Fibroblast of skin of scalp (primary cell): ENCODE measurements at regions not wholly inside any gene's neighbourhood (a gene's known extent, or its start where the extent isn't known, plus 50 kb on each side); places are given as distances from the start of the nearest gene placed in this dataset.

Experiments used
- DNase-seq: peaks from one replicate; pipeline ENCODE4 v3.0.0-alpha.2; 2013

DNA sequence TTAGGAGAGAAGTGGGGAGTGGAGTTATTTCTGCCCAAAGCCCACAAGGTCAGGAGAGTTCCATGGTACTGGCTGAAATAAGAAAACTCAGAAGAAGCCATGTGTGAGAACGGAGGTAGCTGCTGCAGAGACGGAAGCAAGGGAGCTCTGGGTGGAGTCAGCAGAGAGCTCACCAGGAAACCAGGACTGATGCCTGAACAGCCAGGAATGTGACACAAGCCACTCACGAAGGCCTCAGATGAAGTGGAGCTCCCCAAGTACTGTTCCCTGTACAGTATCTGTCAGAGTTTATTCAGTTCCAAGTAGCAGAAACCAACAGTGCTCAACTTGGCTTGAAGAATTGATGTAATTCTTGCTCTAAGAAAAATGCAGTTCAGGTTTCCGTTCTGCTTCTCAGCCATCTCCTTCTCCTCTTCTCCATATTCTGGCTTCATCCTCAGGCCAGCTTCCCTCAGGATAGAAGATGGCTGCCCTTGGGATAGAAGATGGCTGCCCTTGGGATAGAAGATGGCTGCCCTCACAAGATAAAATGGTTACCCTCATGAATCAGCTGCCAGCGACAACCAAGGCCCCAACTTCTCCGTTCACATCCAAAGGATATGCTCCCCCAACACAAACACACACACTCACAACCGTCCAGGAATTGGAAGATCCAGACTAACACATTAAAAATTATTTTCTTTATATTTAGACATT lies 117.4 kb upstream of the SH3BP4 start:
- no peak for DNase-seq

GRCh38 chr2:234830853-234831252 lies 121.0 kb upstream of the SH3BP4 start:
- no peak for DNase-seq

DNA sequence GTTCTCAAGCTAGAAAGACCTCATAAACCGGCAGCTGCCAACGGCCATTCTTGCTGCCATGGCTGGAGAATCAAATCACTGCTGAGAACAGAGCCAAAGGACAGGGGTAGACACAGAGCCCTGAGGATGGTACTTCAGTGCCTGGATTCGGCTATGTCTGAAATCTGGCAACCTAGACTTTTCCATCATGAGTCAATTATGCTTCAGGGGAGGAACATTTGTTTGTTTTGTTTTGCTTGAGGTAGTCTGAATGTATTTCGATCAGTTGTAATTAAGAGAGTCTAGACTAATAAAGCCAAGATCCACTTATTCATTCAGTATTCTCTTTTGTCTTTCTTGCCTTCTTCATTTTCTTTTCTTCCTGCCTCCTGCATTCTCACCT lies 122.8 kb upstream of the SH3BP4 start:
- DNase-seq = no peak

- DNase-seq = no peak
These were observed 123.3 kb upstream of the SH3BP4 start for GRCh38 chr2:234828382-234829073.

- no peak for DNase-seq
These were observed 124.5 kb upstream of the SH3BP4 start for GRCh38 chr2:234827096-234827860.

GRCh38 chr2:234826681-234827080 lies 125.1 kb upstream of the SH3BP4 start:
- DNase-seq = peak; percentile 23

DNA sequence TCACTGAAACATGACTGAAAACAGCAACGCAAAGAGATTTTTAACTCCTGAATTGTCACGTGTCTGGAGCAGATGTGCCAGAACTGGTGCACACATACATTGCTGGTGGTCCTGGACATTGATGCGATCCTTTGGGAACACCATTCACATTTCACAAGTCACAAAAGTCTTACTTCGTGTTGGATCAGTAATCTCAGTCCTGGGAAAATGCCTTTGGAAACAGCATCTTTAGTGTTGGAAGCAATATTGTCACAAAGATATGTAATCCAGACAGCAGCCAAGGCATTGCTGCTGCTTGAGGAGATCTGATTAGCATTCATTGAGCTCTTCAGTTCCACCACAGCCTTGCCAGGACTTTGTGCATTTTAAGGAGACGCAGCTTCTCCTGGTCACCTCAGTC lies 126.2 kb upstream of the SH3BP4 start:
- DNase-seq = no peak

DNA sequence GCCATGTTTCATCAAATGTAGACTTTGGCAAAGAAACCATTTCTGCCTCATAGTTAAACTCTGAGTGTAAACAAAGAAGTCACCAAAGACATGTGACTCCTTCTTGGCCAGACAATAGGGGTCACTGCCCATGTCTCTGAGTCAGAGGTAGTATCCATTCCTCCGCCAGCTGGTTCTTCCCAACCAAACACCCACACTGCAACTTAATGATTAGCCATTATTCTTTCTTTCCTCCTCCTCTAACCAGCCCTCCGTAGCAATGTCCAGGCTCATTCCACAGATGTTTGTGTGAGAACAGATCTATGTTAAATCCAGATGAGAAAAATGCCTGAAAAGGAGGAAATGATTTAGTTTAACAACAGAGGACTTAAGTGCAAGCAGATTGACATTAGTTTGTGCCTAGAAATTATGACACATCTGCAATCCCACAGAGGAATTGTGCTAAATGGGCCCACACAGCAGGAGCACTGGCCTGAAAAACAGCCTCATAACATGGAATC lies 127.9 kb upstream of the SH3BP4 start:
- peak; percentile 96 for DNase-seq

DNA sequence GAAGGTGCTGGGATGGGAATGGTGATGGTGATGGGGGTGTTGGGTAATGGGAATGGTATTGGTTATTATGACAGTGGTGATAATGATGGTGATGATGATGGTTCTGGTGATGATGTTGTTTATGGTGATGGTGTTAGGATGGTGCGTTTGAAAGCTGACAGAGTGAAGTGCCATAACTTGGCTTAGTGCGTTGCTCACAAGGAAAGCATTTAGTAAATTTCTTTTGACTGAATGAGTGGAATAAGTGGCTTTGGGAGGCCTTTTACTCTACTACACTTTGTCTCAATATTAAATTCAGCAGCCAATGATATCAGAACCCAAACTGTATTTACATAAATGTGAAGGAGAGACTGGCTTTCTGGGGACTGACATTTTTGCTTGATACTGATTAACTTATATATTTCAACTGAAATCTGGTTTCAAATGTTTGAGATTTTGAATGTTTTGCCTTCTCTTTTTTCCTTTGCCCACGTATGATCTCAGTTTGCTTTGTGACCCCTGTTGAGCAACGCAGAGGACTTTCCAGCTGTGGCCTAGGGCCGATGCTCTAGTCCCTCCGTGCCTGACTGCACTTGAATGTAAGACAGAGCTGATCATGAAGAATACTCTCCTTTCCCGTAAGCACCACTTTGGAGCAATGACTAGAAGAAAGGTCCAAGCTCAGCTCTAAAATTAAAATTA lies 128.5 kb upstream of the SH3BP4 start:
- no peak for DNase-seq

- DNase-seq = no peak
These were observed 129.8 kb upstream of the SH3BP4 start for GRCh38 chr2:234821946-234822475.

DNA sequence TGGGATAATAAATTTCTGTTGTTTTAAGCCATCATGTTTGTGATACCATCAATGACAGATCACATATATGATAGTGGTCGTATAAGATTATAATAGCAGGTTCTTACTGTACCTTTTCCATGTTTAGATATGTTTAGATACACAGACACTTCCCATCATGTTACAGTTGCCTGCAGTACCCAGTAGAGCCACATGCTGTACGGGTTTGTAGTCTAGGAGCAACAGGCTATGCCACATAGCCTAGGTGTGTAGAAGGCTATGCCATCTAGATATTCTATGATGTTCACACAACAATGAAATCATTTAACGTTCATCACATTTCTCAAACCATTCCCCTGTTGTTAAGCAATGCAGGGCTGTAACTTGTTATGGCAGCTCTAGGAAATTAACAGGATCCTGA lies 132.9 kb upstream of the SH3BP4 start:
- DNase-seq = no peak

- DNase-seq = no peak
These were observed 135.3 kb upstream of the SH3BP4 start for GRCh38 chr2:234816491-234816890.

GRCh38 chr2:234816056-234816455 lies 135.8 kb upstream of the SH3BP4 start:
- no peak for DNase-seq

DNA sequence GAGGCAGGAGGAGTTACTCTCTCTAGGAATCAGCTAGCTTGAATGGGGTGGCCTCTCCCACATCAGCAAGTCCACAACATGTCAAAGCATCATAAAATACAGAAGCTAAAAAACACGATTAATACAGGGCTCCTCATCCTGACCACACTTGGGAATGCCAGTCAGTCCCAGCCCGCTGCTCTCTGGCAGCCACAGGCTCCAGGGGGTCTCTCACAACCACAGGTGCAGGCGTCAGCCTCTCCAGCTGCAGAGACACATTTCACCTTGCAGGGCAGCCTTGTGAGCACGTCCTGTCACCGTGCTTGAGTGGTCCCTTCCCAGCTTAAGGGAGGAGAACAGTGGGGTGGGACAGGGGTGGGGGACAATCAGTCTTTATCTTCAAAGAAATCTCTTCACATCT lies 137.4 kb upstream of the SH3BP4 start:
- no peak for DNase-seq

GRCh38 chr2:234812851-234813250 lies 139.0 kb upstream of the SH3BP4 start:
- DNase-seq = no peak

DNA sequence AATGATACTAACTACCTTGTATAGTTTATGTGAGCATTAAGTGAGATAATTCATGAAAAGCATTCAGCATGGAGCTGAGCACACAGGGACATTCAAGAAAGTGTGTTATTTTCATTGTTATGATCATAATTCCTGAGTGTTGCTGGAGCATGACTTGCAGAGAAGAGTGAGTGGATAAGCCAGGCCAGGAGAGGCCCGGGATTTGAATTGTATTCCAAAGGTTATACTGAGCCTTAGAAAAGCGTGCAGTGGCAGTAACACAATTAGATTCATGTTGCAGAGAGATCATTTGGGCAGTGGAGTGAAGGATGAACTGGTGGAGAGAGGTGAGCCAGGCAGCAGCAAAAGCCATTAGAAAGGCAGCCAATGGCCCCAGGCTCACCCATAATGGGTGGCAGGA lies 142.9 kb upstream of the SH3BP4 start:
- DNase-seq = no peak

- DNase-seq = no peak
These were observed 145.0 kb upstream of the SH3BP4 start for GRCh38 chr2:234806818-234807217.

- DNase-seq = peak; percentile 43
These were observed 146.0 kb upstream of the SH3BP4 start for GRCh38 chr2:234805836-234806235.

- no peak for DNase-seq
These were observed 147.1 kb upstream of the SH3BP4 start for GRCh38 chr2:234804704-234805103.

GRCh38 chr2:234802845-234803171 lies 149.0 kb upstream of the SH3BP4 start:
- no peak for DNase-seq

- no peak for DNase-seq
These were observed 149.6 kb upstream of the SH3BP4 start for GRCh38 chr2:234802071-234802844.
